ENCODE measurements at regions not wholly inside any gene's neighbourhood (a gene's known extent, or its start where the extent isn't known, plus 50 kb on each side); places are given as distances from the start of the nearest gene placed in this dataset.

- Histone ChIP-seq H3K23me2 (ENCODE audit: low read depth, low read length) (no peaks in the 10 kb centered on the region), H4K20me1 (replicated peaks in 1 of 2; ENCODE audit: control insufficient read depth in 1 of 2, insufficient read depth in 2 of 2, low read length in 2 of 2) (no peaks in the 10 kb centered on the region), H3K4me3 (ENCODE audit: extremely low read depth in 1 of 4, insufficient read depth in 2 of 4, low read depth in 3 of 4, low read length in 4 of 4) (no peak overlapping the region), H3K9ac (replicated peaks in 1 of 4; ENCODE audit: extremely low read depth in 1 of 4, low read depth in 3 of 4, low read length in 3 of 4) (no peak overlapping the region), H2BK120ac (replicated peaks; ENCODE audit: low read depth, low read length) (no peak overlapping the region), H2AFZ (ENCODE audit: low read length) (no peak overlapping the region), H3K23ac (ENCODE audit: insufficient read length) (no peak overlapping the region), H2BK15ac (ENCODE audit: low read length) (no peak overlapping the region), H3K14ac (ENCODE audit: insufficient read length) (no peak overlapping the region), H3K27ac (ENCODE audit: low read depth, low read length) (no peak overlapping the region), H4K5ac (ENCODE audit: insufficient read length, low read depth, low read length) (no peak overlapping the region), H2AK5ac (ENCODE audit: low read depth, low read length) (no peak overlapping the region), H2BK5ac (ENCODE audit: low read depth, low read length) (no peak overlapping the region), H3K18ac (ENCODE audit: extremely low read depth, low read length) (no peak overlapping the region), H3K4me2 (ENCODE audit: insufficient read depth in 1 of 2, low read depth in 2 of 2, low read length in 2 of 2) (no peak overlapping the region), H2BK12ac (ENCODE audit: low read depth, low read length) (no peak overlapping the region), H3K9me3 (ENCODE audit: insufficient read depth in 2 of 2, low read depth in 1 of 2, low read length in 1 of 2) (no peaks in the 10 kb centered on the region), H3K4ac (replicated peaks; ENCODE audit: insufficient read length, low read depth, low read length) (no peak overlapping the region), H3K79me2 (ENCODE audit: control insufficient read depth in 1 of 2, insufficient read depth in 2 of 2, low read length in 2 of 2) (no peaks in the 10 kb centered on the region), H4K91ac (replicated peaks; ENCODE audit: insufficient read length, low read length) (no peak overlapping the region), H2BK20ac (ENCODE audit: low read length) (no peak overlapping the region), H3K56ac (replicated peaks; ENCODE audit: insufficient read length, low read depth, low read length) (no peak overlapping the region), H3K36me3 (ENCODE audit: control insufficient read depth in 2 of 4, insufficient read depth in 4 of 4, low read length in 3 of 4) (no peaks in the 10 kb centered on the region), H3K79me1 (ENCODE audit: low read depth, low read length) (no peaks in the 10 kb centered on the region), H3K27me3 (replicated peaks in 1 of 4; ENCODE audit: control insufficient read depth in 3 of 4, extremely low read depth in 1 of 4, insufficient read depth in 3 of 4, low read length in 3 of 4) (no peaks in the 10 kb centered on the region), H4K8ac (ENCODE audit: extremely low read depth, insufficient read depth, low read length) (no peak overlapping the region), H3K4me1 (replicated peaks in 1 of 4; ENCODE audit: control insufficient read depth in 3 of 4, insufficient read depth in 4 of 4, low read length in 3 of 4) (no peaks in the 10 kb centered on the region)
- DNase-seq (ENCODE audit: low read depth in 1 of 2, low spot score in 2 of 2) (no peak), FAIRE-seq (no peak)
- whole genome bisulfite sequencing, 2 experiments (ENCODE audit: extremely low coverage in 1 of 2, insufficient coverage in 1 of 2, insufficient read length in 1 of 2, insufficient replicate concordance in 2 of 2, low coverage in 1 of 2, low lambda C conversion rate in 2 of 2, missing lambda C conversion rate in 1 of 2) = 93% methylated on average over 3 of the region's 3 CpGs; no CpG with 5 or more reads in 1 of the 2 experiments
- CTCF ChIA-PET (ENCODE audit: partially characterized antibody) = interaction anchor here (1.3 kb wide), 1 partner anchor 18 kb away, joined by 3 read pairs; no protein-coding TSS in a partner anchor
- POLR2A ChIA-PET (ENCODE audit: partially characterized antibody) = no interaction called here
- TF ChIP-seq PHF8 (conservative IDR thresholded peaks at IDR 0.05; ENCODE audit: low read depth, low read length) = no peak
- TF ChIP-seq EP300 (IDR thresholded peaks at IDR 0.05; ENCODE audit: borderline replicate concordance in 1 of 2, low read depth in 2 of 2, low read length in 2 of 2) = no peak
- no peak for TF ChIP-seq MAX (IDR thresholded peaks at IDR 0.05)
- TF ChIP-seq KDM5A (IDR thresholded peaks at IDR 0.05; ENCODE audit: low read length) = no peak
- no peak for TF ChIP-seq POLR2A (IDR thresholded peaks at IDR 0.05; ENCODE audit: control extremely low read depth in 1 of 2, low read depth in 2 of 2, low read length in 2 of 2)
- no peak for TF ChIP-seq EZH2 (IDR thresholded peaks at IDR 0.05; ENCODE audit: low read depth, low read length, severe bottlenecking)
- no peak for TF ChIP-seq RBBP5 (IDR thresholded peaks at IDR 0.05; ENCODE audit: borderline replicate concordance, low read depth, low read length)
- no peak for TF ChIP-seq TEAD4 (IDR thresholded peaks at IDR 0.05; ENCODE audit: low read depth, low read length)
- TF ChIP-seq SP4 (IDR thresholded peaks at IDR 0.05; ENCODE audit: low read length) = no peak
- no peak for TF ChIP-seq RFX5 (IDR thresholded peaks at IDR 0.05; ENCODE audit: borderline replicate concordance, low read depth, low read length)
- no peak for TF ChIP-seq CREB1 (IDR thresholded peaks at IDR 0.05)
- no peak for TF ChIP-seq YY1 (IDR thresholded peaks at IDR 0.05; ENCODE audit: low read depth, low read length)
- TF ChIP-seq BRCA1 (IDR thresholded peaks at IDR 0.05; ENCODE audit: low read depth, low read length) = no peak
- no peak for TF ChIP-seq TAF1 (IDR thresholded peaks at IDR 0.05; ENCODE audit: low read depth, low read length)
These were observed 119.4 kb downstream of the KCNJ2 start for GRCh38 chr17:70288540-70289290.
